ENCODE measurements at regions not wholly inside any gene's neighbourhood (a gene's known extent, or its start where the extent isn't known, plus 50 kb on each side); places are given as distances from the start of the nearest gene placed in this dataset.

GRCh38 chr3:103341078-103341606 is 906.3 kb downstream of the ZPLD1 start:
- no peak for TF ChIP-seq CTCF (optimal IDR thresholded peaks at IDR 0.05 in 1 of 3, IDR thresholded peaks at IDR 0.05 in 1 of 3, conservative IDR thresholded peaks at IDR 0.05 in 1 of 3; ENCODE audit: extremely low read depth in 1 of 3, insufficient read depth in 2 of 3, low read length in 3 of 3)
- no peak for TF ChIP-seq EZH2 (IDR thresholded peaks at IDR 0.05; ENCODE audit: low read length)
